NCI-H146 (cell line): ENCODE measurements at regions not wholly inside any gene's neighbourhood (a gene's known extent, or its start where the extent isn't known, plus 50 kb on each side); places are given as distances from the start of the nearest gene placed in this dataset.
"Not testable (repeated sequence)": the region's sequence is repeated elsewhere in the genome, so short reads cannot be mapped to it uniquely, and the experiment has no call there.

Source experiments
- DNase-seq: peaks from one replicate; lab custom pipeline; 2025; lab: John Stamatoyannopoulos, UW

DNA sequence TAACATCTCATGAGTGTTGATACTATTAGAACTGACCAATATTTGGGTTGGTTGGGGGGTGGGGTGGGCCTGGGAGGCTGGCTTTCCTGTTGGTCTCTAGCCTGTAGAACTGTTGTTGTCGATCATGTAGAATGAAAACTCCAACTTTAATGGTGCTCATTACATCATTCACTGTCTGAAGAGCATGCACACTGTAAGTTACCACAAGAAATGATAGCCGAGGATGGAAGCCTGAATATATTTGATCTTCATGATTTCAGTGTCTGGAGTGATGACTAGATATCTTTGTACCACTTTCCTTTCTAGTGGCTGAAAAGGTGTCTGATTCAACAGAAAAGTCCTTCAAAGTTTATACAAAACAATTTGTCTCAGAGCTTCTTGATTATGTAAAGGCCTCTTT is 123.6 kb downstream of the XCL2 start:
- no peak for DNase-seq

DNA sequence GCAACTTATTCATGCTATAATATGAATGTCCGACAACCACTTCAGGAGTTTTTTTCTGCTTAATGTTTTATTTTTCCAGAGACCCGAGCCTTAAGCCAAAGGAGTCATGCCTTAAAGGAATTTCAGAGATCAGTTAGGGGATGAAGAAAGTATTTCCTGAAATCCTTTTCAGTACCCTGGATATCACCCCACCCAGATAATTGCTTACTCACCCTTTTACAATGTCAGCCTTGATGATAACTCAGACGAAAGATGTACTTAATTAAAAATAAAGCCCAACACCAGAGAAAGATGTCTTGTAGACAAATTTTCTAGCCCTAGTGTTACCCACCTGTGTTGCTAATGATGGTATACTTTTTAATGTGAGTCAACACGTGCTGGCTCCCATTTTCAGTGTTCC is 124.1 kb downstream of the XCL2 start:
- DNase-seq, result no peak

DNA sequence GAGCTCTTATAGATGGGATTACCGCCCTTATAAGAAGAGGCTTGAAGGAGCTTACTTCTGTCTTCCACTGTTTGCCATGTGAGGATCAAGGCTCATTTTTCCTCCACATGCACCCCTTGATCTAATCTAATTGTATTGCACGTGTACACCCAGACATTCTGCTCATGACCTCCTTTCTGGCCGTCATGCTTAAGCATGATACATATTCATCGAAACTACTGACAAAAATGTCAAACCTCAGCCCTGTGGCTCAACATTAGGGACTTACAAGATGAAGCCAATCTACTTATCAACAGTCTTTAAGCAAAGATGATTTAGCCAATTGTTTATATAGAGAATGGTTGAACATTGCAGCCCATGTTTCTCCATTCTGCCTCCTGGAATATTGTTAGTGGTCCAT is 127.6 kb downstream of the XCL2 start:
- no peak for DNase-seq

DNA sequence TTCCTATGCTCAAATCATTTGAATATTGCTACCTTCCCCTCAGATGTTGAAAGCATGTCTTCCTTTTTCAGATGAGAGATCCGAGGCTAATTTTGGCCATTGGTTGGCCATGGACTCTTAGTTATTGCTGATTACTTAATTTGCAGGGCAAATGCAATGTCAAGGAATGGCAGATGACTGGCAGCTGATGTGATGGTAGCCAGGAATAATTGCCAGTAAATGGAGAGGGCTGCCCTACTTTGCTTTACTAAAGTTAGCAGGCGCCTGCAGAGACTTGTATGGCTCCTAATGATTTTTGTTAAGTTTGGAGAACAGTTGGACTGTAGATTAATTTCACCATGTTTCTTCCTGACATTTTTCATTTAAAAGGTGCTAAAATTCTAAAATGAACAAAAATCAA is 128.9 kb downstream of the XCL2 start:
- DNase-seq, result no peak

DNA sequence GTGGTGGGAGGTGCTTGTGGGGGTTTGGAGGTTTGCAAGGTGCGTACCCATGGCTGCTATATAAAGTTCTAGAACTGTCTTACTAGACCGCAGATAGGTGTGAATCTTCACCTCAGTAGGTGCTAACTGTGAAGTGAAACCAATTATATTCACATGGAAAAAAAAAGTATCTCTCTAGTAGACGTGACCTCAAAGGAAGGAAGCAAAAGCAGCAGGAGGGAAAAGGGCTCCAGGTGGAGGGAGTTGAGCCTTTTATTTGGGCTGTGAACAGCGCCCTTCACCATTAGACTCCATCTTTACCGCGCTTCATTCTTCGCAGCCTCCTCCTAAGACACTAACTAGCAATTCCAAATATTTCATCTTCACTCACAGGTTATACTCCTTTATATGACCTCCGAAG is 129.8 kb downstream of the TBX19 start:
- DNase-seq, result no peak

DNA sequence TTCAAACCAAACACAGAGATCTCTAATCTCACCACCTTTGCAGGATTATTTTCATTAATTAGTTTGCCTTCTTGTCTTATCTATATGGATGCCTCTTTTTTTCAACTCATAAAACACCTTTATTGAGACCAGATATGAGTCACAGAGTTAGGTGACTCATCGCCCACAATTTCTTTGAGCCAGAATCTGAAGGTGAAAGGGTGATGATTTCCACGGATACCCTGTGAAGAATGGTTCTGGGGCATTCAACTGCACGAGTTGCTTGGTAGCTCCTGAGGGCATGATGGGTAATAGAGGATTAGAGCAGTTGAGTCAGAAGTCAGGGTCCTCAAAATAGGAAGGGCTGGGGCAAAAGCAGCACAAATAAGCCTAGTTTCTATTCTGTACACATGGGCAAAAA is 128.2 kb downstream of the TBX19 start:
- DNase-seq, result no peak

DNA sequence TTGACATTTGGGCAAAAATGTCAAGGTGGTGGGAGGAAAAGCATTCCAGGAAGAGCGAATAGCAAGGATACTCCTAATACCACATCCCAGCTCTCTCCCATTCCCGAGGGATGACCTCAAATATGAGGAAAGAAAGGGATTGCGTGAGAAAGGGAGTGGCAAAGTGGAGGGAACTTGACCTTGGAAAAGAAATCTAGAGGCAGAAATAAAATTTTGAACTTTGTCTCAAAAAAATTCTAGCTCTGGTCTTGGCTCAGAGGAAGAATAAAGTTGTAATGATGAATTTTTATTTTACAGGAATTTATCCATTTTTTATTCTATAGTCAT is 127.8 kb downstream of the TBX19 start:
- no peak for DNase-seq

DNA sequence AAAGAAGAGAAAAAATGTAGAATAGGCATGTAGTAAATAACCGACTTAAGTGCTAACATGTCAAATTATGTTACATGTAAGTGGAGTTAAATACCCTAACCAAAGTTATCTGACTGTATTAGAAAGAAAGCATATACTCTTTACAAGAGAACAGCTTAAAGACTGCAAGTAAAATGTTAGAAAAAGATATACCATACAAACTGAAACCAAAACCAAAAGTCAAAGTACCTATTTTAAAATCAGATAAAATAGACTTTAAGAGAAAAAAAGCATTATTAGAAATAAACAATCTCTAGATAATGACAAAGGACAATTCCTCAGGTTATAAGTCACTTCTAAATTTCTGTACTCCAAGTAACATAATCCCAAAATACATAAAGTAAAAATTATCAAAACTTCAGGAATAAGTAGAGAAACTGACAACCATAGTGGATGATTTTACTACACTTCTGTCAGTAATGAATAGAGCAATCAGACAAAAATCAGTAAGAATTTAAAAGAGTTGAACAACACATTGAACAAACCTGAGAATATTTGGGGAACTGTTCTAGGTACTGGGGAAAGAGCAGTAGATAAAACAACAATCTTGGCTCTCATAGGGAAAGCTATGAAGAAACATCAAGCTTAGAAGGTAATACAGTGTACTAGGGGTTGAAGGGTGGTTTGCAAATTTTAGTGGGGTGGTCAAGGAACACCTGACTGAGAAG is 127.3 kb downstream of the TBX19 start:
- no peak for DNase-seq

DNA sequence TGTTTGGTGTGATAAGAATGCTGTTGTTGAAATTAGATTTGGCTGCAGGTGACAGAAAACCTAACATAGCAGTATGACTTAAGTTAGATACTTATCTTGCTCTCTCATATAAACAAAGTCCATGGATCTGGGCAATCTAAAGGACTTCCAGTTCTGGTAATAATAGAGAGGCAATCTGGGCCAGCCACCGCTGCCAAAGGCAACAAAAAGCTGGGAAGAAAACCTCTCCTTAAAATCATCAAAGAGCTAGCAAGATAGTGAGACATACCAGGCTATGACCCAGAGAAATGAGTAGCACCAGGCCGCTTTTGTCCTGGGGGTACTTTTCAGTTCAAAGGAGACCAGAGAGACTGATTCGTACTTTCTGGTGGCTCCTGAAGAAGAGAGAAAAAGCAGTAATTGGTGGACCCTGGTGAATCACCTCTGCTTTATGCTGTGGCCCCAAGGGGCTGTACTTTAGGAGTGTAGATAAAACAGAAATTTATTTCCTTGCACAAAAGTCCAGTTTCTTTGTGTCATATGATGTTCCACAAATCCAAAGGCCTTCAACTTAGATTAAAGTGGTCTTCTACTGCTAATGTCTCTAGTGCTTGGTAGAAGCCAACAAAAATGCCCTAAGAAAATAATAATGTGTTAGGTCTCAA is 125.4 kb downstream of the TBX19 start:
- no peak for DNase-seq

DNA sequence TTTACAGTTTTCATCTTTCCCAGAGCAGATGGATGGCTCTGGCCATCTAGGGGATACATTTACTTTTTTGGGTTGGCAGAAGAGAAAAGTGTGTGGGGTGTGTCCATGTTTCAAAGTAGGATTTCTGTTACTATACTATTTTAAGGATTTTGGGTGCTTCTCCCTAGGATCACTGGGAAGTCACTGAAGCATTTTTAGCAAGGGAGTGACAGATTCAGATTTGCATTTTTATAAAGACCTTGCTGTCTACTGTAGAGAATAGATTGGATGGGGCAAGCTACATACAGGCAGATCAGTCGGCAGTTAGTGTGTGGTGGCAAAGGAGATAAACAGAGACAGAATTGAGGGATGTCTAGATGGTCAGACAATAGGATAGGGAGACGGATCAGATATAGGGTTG is 122.5 kb downstream of the TBX19 start:
- DNase-seq, result no peak

DNA sequence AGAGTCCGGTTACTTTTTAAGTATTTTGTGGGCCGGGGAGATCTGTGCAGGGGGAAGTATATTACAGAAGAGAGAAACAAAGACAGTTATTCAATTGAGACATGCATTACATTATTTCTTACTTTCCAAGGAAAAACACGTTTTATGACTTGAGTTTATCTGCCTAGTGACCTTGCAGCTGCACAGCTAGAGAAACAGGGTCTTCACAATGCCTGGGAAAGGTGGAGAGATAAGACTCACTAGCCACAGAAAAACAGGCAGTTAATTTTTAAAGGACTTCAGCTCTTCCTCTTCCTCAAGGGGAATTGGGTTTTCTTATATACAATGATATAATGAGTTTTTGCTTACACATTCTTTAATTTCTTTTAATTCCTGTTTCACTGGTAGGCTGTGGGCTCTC is 121.8 kb downstream of the TBX19 start:
- not testable (repeated sequence) for DNase-seq

DNA sequence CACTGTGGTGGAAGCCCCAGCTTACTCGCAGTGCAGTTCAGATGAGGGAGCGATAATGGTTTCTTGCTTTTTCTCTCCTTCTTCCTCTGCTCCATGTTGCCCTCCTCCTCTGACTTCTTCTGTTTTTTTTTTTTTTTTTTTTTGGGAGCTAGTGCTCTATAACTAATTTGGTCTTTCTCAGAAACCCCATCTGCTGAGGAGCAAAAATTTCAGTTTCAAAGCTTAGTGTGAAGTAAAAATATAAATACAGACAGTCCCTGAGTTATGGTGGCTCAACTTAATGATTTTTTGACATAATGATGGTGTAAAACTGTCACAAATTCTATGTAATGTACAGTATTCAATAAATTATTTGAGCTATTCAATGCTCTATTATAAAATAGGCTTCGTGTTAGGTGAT is 120.7 kb downstream of the TBX19 start:
- no peak for DNase-seq

DNA sequence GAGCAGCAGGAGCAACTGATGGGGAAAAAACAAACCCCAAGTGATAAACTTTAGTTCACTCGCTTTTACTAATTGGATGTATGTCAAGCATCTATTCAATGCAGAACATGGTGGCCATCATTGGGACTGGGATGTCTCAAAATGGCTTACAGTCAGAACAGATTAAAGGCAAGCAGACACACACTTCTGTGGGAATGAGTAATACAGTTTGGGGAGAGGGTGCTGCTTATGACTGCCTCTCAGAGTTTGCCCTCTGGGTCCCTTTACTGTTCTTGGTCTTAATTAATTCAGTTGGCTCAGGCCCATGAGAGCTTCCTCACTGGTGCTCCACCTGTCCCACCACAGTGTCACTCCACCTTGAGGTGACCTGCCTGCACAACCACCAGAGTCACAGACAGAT is 119.5 kb downstream of the TBX19 start:
- no peak for DNase-seq

DNA sequence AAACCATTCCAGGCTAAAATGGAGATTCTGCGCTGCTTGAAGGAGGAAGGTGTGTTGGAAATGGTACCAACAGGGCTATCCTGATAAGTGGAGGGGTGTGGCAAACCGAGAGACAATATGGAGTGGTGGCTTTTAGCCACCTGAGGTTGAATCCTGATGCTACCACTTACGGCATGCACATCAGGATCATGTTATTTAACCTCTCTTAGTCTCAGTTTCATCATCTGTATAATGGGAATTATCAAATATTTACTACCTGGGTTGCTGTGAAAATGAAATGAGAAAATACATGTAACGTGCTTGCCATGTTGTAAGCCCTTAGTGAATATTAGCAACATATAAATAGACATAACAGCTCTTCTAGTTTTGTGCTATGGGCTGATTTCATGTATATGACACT is 117.1 kb downstream of the TBX19 start:
- DNase-seq, result no peak

DNA sequence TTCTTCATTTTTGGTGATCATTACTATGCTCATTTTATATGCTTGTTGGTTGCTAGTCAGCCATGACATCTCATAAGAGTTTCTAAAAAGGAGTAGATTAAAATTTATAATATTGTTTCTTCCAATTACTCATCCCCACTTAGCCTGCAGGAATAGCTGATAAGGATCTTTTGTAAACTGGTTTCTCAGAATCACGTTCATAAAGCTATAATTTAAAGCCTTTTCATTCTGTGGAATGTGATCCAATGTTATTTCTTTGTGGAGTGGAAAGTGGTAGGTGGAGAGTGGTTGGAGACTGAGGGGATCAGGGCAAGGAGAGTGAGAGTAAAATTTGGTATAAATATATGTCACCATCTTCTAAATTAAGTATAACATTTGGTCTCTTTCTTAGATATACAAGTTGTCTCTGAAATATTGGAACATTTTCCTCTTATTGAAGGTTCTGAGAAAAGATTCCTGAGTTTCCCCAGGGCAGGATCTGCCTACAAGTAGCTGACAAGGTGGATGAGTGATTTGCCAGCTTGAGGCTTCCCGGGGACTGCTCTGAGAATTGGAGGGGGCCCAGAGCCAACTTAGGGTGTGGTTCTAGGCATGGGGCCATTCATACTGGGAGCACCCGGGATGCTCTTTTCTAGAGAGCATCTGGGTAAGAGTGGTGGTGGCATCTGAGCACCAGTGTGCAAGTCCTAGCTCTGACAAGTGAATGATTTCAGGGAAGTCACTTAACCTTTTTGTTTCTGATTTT is 116.4 kb downstream of the TBX19 start:
- DNase-seq, result no peak

DNA sequence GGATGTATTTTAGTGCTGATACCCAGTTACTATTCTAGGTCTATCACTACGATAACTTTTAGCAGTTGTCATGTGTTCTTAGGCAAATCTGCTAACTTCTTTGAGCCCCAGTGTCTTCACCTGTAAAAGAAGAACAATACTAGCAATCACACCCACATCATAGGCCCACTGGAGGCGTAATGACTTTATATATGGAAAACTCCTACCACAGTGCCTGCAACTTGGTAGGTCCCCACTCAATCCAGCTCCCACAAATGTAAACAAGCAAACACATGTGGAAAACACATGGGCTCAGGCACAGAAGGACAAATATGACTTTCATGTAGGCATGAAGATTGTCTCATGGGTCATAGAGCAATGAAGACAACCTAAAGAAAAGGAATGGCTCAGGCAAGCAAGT is 115.8 kb downstream of the TBX19 start:
- no peak for DNase-seq

DNA sequence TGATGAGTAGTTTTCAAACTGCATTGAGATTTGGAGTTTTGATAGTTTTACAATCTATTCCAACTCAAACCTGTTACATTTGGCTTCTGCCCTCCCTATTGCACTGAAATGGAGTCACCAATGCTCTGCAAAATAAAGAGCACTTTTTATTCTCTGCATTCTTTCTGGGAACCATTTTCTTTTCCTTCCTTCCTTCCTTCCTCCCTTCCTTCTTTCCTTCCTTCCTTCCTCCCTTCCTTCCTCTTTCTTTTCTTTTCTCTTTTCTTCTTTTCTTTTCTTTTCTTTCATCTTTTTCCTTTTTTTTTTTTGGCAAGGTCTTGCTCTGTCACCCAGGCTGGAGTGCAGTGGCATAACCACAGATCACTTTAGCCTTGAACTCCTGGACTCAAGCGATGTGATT is 114.2 kb downstream of the TBX19 start:
- no peak for DNase-seq

DNA sequence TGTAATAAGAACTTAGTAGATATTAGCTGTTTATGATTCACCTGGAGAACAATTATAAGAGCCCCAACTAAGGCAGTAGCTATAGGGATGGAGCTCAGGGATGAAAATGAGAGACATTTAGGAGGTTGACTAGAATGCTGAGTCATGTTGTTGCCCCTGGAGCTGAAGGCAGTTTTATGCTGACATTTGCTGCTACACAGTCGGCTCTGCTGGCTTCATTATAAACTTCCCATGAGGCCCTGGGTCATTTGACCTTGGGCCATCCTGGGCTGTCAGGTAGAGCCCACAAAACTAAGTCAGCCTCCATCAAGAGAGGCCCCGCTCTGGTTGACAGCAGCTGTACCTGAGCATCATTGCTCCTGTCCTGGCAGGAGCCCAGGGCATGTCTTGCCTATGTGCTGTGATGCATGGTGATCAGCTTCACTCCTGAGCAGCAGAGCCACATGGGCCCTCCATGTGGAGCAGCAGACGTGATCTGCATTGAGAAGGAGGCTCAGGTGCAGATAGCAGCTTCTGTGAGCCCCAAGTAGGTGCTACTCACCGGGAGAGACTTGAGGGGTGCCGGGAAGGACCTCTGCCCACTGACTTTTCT is 112.4 kb downstream of the TBX19 start:
- no peak for DNase-seq

DNA sequence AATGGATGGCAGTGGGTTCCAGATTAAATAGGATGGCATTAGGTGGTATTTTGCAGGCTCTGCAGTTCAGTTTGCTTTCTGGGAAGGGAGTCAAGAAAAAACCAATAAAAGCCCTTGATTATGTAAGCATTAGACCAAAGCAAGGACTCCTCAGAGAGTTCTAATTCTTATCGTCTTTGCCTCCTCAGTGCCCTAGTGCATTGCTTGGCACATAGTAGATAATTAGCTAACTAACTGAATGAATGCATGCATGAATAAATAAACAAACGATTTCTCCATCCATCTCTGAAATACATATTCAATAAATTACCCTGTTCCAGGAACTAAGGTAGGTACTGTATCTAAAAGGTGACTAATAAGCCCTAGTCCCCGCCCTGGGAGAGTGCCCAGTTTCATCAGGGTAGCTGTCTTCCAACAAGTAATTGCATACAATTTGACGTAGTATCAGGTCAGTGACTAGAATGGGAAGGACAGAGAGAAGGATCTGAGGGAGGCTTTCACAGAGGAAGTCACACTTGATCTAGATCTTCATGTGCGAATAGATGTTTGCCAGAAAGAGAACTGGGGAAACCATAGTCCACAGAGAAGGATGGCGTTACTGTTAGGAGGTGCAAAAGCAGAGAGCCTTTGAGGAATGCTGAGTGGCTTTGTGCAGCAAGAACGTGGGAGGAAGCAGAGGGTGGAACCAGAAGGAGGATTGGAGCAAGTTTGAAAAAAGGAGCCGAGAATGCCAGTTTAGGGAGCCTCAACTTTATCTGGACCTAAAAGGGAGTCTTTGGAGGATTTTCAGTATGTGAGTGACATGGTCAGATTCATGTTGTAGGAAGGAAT is 111.4 kb downstream of the TBX19 start:
- DNase-seq, result no peak

DNA sequence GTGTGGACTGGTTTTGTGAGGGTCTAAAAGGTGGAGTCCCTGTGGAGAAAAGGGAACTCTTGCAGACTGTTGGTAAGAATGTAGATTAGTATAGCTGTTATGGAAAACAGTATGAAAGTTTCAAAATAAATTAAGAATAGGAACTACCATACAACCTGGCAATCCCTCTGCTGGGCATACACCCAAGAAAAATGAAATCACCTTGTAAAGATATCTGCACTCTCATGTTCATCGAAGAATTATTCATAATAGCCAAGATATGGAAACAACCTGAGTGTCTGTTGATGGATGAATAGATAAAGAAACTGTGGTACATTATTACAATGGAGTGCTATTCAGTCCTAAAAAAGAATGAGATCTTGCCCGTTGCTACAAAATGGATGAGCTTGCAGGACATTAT is 109.6 kb downstream of the TBX19 start:
- DNase-seq, result no peak

DNA sequence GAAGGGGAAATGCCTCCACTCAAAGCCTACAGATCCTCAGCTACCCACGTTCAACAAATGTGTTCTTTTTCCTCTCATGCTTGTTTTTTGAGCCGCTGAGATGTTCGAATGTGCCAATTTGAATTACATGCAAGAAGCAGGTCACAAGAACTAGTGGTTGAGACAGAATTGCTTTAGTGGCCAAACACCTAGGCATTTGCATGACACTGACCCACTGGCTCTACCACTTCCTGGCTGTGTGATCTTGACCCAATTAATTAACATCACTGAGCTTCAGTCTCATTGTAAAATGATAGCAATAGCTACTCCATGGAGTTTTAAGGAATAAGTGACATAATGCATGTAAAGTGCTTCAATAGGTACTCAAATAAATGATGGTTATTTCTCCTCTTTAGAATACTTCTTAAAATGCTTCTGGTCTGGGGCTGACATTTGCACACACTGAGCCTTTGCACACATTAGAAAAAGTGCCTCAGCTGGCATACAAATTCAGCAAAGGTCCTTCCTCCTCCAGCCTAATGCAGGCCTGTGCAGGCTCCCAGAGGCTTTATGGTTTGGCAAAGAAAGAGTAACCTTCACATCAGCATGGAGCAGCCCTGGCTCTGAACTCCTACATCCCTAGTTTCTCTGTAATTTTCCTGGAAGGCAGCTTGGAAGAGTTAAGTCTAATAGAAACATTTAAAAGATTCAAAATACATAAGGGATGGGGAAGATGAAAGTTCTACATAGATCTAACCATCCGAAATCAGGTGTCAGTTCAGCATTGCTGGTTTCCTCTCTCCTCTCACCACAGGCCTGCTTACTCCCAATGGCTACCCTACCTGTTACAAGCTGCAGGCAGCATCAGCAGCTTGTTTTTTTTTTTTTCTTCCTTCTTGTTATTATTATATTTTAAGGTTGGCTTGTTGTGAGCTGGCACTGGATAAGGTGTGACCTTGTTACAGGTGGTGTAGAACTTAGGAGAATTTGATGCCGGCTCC is 107.4 kb downstream of the TBX19 start:
- no peak for DNase-seq
